ENCODE measurements at regions not wholly inside any gene's neighbourhood (a gene's known extent, or its start where the extent isn't known, plus 50 kb on each side); places are given as distances from the start of the nearest gene placed in this dataset.

GRCh38 chr6:18763086-18763485 lies 375.9 kb downstream of the RNF144B start:
- no peak for DNase-seq (ENCODE audit: low spot score)

GRCh38 chr6:18784794-18785193 lies 397.6 kb downstream of the RNF144B start:
- DNase-seq (ENCODE audit: low spot score) = no peak

GRCh38 chr6:18785810-18786490 lies 398.8 kb downstream of the RNF144B start:
- DNase-seq (ENCODE audit: low spot score) = no peak

- no peak for DNase-seq (ENCODE audit: low spot score)
These were observed 405.7 kb downstream of the RNF144B start for GRCh38 chr6:18792866-18793265.

- DNase-seq (ENCODE audit: low spot score) = no peak
These were observed 408.6 kb downstream of the RNF144B start for GRCh38 chr6:18795726-18796125.

GRCh38 chr6:18820725-18821124 lies 433.6 kb downstream of the RNF144B start:
- DNase-seq (ENCODE audit: low spot score) = no peak

GRCh38 chr6:18823782-18824386 lies 436.7 kb downstream of the RNF144B start:
- DNase-seq (ENCODE audit: low spot score) = no peak

GRCh38 chr6:18829272-18829870 lies 442.2 kb downstream of the RNF144B start:
- DNase-seq (ENCODE audit: low spot score) = no peak

GRCh38 chr6:18835976-18836375 lies 448.8 kb downstream of the RNF144B start:
- no peak for DNase-seq (ENCODE audit: low spot score)

GRCh38 chr6:18837013-18837412 lies 449.9 kb downstream of the RNF144B start:
- no peak for DNase-seq (ENCODE audit: low spot score)

GRCh38 chr6:18842534-18842933 lies 455.4 kb downstream of the RNF144B start:
- no peak for DNase-seq (ENCODE audit: low spot score)

GRCh38 chr6:18845896-18846295 lies 458.7 kb downstream of the RNF144B start:
- DNase-seq (ENCODE audit: low spot score) = no peak

- DNase-seq (ENCODE audit: low spot score) = no peak
These were observed 459.2 kb downstream of the RNF144B start for GRCh38 chr6:18846327-18846726.

GRCh38 chr6:18861204-18861603 lies 474.1 kb downstream of the RNF144B start:
- no peak for DNase-seq (ENCODE audit: low spot score)

GRCh38 chr6:18883268-18883667 lies 496.1 kb downstream of the RNF144B start:
- no peak for DNase-seq (ENCODE audit: low spot score)

GRCh38 chr6:18883851-18884250 lies 496.7 kb downstream of the RNF144B start:
- DNase-seq (ENCODE audit: low spot score) = no peak

- DNase-seq (ENCODE audit: low spot score) = no peak
These were observed 506.6 kb downstream of the RNF144B start for GRCh38 chr6:18893540-18894269.

GRCh38 chr6:18897350-18897749 lies 510.2 kb downstream of the RNF144B start:
- no peak for DNase-seq (ENCODE audit: low spot score)

GRCh38 chr6:18904681-18905080 lies 517.5 kb downstream of the RNF144B start:
- no peak for DNase-seq (ENCODE audit: low spot score)

GRCh38 chr6:18920701-18921100 lies 533.6 kb downstream of the RNF144B start:
- DNase-seq (ENCODE audit: low spot score) = no peak

- no peak for DNase-seq (ENCODE audit: low spot score)
These were observed 543.9 kb downstream of the RNF144B start for GRCh38 chr6:18931086-18931485.

GRCh38 chr6:18958146-18958545 lies 571.0 kb downstream of the RNF144B start:
- no peak for DNase-seq (ENCODE audit: low spot score)

- DNase-seq (ENCODE audit: low spot score) = no peak
These were observed 574.4 kb downstream of the RNF144B start for GRCh38 chr6:18961566-18961965.
